ENCODE measurements at regions not wholly inside any gene's neighbourhood (a gene's known extent, or its start where the extent isn't known, plus 50 kb on each side); places are given as distances from the start of the nearest gene placed in this dataset.

GRCh38 chr14:58746261-58746660 lies 108.5 kb downstream of the DACT1 start:
- TF ChIP-seq POLR2AphosphoS5 (IDR thresholded peaks at IDR 0.05; ENCODE audit: low read depth, low read length) (no peak), CTCF (IDR thresholded peaks at IDR 0.05 in 2 of 3, conservative IDR thresholded peaks at IDR 0.05 in 1 of 3; ENCODE audit: borderline replicate concordance in 1 of 3, insufficient read depth in 1 of 3, low read depth in 2 of 3, low read length in 2 of 3) (no peak), SRF (IDR thresholded peaks at IDR 0.05; ENCODE audit: low read depth) (0 out of 2 replicates have a peak, but pooled peaks have one; percentile 15), EZH2phosphoT487 (IDR thresholded peaks at IDR 0.05; ENCODE audit: borderline replicate concordance) (no peak), POLR2A (IDR thresholded peaks at IDR 0.05; ENCODE audit: borderline replicate concordance, extremely low read depth, insufficient read depth, insufficient read length) (no peak), SP1 (IDR thresholded peaks at IDR 0.05; ENCODE audit: low read depth) (peak; percentile 49; the same call in 1 of the 2 replicates), ELF1 (IDR thresholded peaks at IDR 0.05; ENCODE audit: borderline replicate concordance, low read depth) (no peak), ATF3 (IDR thresholded peaks at IDR 0.05) (no peak)
